ENCODE measurements at regions not wholly inside any gene's neighbourhood (a gene's known extent, or its start where the extent isn't known, plus 50 kb on each side); places are given as distances from the start of the nearest gene placed in this dataset.

- H3K4me3 ChIP-seq (replicated peaks in 1 of 3; ENCODE audit: insufficient read depth in 1 of 3, low read depth in 2 of 3, low read length in 3 of 3): no peak overlapping the region
- no peak for DNase-seq (ENCODE audit: low spot score)
- H3K36me3 ChIP-seq (replicated peaks in 1 of 2; ENCODE audit: control insufficient read depth in 1 of 2, insufficient read depth in 2 of 2, low read length in 2 of 2): no peaks in the 10 kb centered on the region
- ChIA-PET POLR2A (no interaction called here), CTCF (ENCODE audit: low intra/inter-chr PET ratio, low total read pairs) (no interaction called here)
- 63% methylated on average over 1 of the region's 1 CpG for WGBS (ENCODE audit: low lambda C conversion rate)
- H3K9ac ChIP-seq (ENCODE audit: insufficient read depth, low read depth, low read length): no peak overlapping the region
- H3K27ac ChIP-seq (ENCODE audit: extremely low read length, insufficient read depth, low read length): no peak overlapping the region
- in situ Hi-C loops (cut with HindIII; ENCODE audit: extremely low pct_ligation_motif_present, low pct_unique_long_range_greater_than_20kb): no loop called here
- no peaks in the 10 kb centered on the region for H4K20me1 ChIP-seq (ENCODE audit: insufficient read depth, low read length)
- H3K4me1 ChIP-seq (ENCODE audit: insufficient read depth, low read length): no peaks in the 10 kb centered on the region
- H3K27me3 ChIP-seq (ENCODE audit: control insufficient read depth in 1 of 2, insufficient read depth in 2 of 2, low read length in 2 of 2): no peaks in the 10 kb centered on the region
- ATAC-seq: no peak
- intact Hi-C loops (cut with micrococcal nuclease; ENCODE audit: unreplicated experiment): no loop called here
- BruUV-seq (replicated peaks): no TSS peak
- peaks cover 57% of the 10 kb centered on the region for H3K9me3 ChIP-seq (ENCODE audit: low read length)
- no peak overlapping the region for H3K4me2 ChIP-seq (ENCODE audit: low read depth, low read length)
- no peak for FAIRE-seq
- H3K79me2 ChIP-seq (ENCODE audit: insufficient read depth, low read length): no peaks in the 10 kb centered on the region
- no peak overlapping the region for H2AFZ ChIP-seq (ENCODE audit: low read length)
- TF ChIP-seq ZNF7 (CRISPR knock-in tag; IDR thresholded peaks at IDR 0.05) (no peak), HOXD1 (CRISPR knock-in tag; IDR thresholded peaks at IDR 0.05) (no peak), NFE2L2 (IDR thresholded peaks at IDR 0.05; ENCODE audit: low read length) (no peak), MTA3 (CRISPR knock-in tag; IDR thresholded peaks at IDR 0.05) (no peak), TOPORS (CRISPR knock-in tag; IDR thresholded peaks at IDR 0.05) (no peak), HDAC2 (CRISPR knock-in tag; IDR thresholded peaks at IDR 0.05) (no peak), SALL2 (CRISPR knock-in tag; IDR thresholded peaks at IDR 0.05) (no peak), ZNF225 (CRISPR knock-in tag; IDR thresholded peaks at IDR 0.05) (no peak), RELA (CRISPR knock-in tag; IDR thresholded peaks at IDR 0.05) (no peak), ZNF546 (CRISPR knock-in tag; conservative IDR thresholded peaks at IDR 0.05) (no peak), NR2F6 (IDR thresholded peaks at IDR 0.05) (no peak), NR2F6 (CRISPR knock-in tag; IDR thresholded peaks at IDR 0.05) (no peak), TBP (CRISPR knock-in tag; IDR thresholded peaks at IDR 0.05) (no peak)
- TF ChIP-seq, protein P1, sequence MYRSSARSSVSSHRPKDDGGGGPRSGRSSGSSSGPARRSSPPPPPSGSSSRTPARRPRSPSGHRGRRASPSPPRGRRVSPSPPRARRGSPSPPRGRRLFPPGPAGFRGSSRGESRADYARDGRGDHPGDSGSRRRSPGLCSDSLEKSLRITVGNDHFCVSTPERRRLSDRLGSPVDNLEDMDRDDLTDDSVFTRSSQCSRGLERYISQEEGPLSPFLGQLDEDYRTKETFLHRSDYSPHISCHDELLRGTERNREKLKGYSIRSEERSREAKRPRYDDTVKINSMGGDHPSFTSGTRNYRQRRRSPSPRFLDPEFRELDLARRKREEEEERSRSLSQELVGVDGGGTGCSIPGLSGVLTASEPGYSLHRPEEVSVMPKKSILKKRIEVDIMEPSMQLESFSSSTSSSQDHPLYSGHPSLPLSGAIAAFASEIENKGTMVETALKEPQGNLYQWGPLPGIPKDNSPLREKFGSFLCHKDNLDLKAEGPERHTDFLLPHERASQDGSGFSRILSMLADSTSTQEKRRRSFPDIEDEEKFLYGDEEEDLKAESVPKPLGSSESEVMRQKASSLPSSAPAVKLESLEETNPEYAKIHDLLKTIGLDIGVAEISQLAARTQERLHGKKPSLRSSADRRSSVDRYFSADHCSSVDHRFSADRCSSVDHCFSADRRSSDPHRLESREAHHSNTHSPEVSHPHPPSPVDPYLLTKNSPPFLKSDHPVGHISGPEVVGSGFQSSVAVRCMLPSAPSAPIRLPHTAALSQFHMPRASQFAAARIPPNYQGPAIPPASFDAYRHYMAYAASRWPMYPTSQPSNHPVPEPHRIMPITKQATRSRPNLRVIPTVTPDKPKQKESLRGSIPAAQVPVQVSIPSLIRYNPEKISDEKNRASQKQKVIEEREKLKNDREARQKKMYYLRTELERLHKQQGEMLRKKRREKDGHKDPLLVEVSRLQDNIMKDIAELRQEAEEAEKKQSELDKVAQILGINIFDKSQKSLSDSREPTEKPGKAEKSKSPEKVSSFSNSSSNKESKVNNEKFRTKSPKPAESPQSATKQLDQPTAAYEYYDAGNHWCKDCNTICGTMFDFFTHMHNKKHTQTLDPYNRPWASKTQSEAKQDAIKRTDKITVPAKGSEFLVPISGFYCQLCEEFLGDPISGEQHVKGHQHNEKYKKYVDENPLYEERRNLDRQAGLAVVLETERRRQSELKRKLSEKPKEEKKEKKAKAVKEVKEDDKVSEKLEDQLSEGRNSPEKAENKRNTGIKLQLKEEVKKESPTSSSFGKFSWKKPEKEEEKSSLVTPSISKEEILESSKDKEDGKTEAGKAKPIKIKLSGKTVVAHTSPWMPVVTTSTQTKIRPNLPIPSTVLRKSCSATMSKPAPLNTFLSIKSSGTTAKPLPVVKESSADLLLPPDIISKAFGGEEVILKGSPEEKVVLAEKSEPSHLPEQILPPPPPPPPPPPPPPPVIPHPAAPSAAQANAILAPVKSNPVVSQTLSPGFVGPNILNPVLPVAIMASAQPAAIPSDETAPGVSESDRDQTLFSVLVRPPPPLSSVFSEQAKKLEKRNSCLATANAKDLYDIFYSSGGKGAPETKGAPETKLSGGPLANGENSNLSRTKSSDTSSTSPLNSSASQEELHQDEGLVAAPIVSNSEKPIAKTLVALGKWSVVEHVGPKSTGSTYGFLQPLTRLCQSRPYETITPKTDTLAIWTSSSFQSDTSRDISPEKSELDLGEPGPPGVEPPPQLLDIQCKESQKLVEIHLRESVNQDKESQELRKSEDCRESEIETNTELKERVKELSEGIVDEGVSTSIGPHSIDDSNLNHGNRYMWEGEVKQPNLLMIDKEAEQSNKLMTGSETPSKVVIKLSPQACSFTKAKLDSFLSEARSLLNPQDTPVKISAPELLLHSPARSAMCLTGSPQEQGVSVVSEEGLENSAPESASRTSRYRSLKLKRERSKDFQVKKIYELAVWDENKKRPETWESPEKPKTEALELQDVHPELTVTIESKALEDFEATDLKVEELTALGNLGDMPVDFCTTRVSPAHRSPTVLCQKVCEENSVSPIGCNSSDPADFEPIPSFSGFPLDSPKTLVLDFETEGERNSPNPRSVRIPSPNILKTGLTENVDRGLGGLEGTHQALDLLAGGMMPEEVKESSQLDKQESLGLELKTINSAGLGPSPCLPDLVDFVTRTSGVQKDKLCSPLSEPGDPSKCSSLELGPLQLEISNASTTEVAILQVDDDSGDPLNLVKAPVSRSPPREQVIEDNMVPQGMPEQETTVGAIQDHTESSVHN (CRISPR knock-in tag; IDR thresholded peaks at IDR 0.05): no peak
- TF ChIP-seq, protein P2, sequence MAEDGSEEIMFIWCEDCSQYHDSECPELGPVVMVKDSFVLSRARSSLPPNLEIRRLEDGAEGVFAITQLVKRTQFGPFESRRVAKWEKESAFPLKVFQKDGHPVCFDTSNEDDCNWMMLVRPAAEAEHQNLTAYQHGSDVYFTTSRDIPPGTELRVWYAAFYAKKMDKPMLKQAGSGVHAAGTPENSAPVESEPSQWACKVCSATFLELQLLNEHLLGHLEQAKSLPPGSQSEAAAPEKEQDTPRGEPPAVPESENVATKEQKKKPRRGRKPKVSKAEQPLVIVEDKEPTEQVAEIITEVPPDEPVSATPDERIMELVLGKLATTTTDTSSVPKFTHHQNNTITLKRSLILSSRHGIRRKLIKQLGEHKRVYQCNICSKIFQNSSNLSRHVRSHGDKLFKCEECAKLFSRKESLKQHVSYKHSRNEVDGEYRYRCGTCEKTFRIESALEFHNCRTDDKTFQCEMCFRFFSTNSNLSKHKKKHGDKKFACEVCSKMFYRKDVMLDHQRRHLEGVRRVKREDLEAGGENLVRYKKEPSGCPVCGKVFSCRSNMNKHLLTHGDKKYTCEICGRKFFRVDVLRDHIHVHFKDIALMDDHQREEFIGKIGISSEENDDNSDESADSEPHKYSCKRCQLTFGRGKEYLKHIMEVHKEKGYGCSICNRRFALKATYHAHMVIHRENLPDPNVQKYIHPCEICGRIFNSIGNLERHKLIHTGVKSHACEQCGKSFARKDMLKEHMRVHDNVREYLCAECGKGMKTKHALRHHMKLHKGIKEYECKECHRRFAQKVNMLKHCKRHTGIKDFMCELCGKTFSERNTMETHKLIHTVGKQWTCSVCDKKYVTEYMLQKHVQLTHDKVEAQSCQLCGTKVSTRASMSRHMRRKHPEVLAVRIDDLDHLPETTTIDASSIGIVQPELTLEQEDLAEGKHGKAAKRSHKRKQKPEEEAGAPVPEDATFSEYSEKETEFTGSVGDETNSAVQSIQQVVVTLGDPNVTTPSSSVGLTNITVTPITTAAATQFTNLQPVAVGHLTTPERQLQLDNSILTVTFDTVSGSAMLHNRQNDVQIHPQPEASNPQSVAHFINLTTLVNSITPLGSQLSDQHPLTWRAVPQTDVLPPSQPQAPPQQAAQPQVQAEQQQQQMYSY (CRISPR knock-in tag; IDR thresholded peaks at IDR 0.05): no peak
These were observed 1115.3 kb upstream of the IGFBP7 start for GRCh38 chr4:58225460-58225859.

Measured in HepG2 (cell line).